ENCODE measurements at regions not wholly inside any gene's neighbourhood (a gene's known extent, or its start where the extent isn't known, plus 50 kb on each side); places are given as distances from the start of the nearest gene placed in this dataset.

- Histone ChIP-seq H3K9me3 (ENCODE audit: control insufficient read depth, insufficient read depth, low read length) (no peaks in the 10 kb centered on the region), H3K4me3 (ENCODE audit: low read depth, low read length) (no peak overlapping the region), H3K27ac (ENCODE audit: low read depth, low read length) (no peak overlapping the region), H3K27me3 (ENCODE audit: control insufficient read depth, insufficient read depth, low read length) (no peaks in the 10 kb centered on the region)
- TF ChIP-seq, protein P1, sequence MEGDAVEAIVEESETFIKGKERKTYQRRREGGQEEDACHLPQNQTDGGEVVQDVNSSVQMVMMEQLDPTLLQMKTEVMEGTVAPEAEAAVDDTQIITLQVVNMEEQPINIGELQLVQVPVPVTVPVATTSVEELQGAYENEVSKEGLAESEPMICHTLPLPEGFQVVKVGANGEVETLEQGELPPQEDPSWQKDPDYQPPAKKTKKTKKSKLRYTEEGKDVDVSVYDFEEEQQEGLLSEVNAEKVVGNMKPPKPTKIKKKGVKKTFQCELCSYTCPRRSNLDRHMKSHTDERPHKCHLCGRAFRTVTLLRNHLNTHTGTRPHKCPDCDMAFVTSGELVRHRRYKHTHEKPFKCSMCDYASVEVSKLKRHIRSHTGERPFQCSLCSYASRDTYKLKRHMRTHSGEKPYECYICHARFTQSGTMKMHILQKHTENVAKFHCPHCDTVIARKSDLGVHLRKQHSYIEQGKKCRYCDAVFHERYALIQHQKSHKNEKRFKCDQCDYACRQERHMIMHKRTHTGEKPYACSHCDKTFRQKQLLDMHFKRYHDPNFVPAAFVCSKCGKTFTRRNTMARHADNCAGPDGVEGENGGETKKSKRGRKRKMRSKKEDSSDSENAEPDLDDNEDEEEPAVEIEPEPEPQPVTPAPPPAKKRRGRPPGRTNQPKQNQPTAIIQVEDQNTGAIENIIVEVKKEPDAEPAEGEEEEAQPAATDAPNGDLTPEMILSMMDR (IDR thresholded peaks at IDR 0.05; ENCODE audit: low read depth, low read length), result no peak
- POLR2A ChIA-PET, result no interaction called here
- no peak for DNase-seq (ENCODE audit: low read depth, low spot score)
- CTCF ChIA-PET, result interaction anchor here (1.1 kb wide), 1 partner anchor 675 kb away, joined by 3 read pairs; no protein-coding TSS in a partner anchor
Observed at GRCh38 chr14:53672526-53672925, 284.1 kb downstream of the BMP4 start.

DNA sequence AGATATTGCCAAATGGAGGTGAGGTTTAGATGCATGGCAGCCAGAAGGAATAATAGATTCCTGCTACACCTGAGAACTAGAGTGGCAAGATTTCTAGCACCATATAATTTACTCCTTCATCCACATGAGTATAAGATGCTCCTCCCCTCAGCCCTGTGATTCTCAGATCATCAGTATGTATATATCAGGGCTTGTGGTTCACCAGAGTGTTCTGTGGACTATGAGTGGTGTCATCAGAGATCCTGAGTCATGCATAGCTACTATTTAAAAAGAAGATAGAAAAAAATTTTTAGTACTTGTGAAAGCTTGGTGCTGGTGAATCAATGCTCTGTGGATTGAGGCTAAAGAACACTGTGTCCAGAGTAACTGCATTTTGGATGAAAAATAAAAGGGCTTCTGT, 285.9 kb downstream of the BMP4 start:
- CTCF ChIA-PET, result no interaction called here
- Histone ChIP-seq H3K9me3 (ENCODE audit: control insufficient read depth, insufficient read depth, low read length) (no peaks in the 10 kb centered on the region), H3K27ac (ENCODE audit: low read depth, low read length) (no peak overlapping the region), H3K27me3 (ENCODE audit: control insufficient read depth, insufficient read depth, low read length) (no peaks in the 10 kb centered on the region), H3K4me3 (ENCODE audit: low read depth, low read length) (no peak overlapping the region)
- TF ChIP-seq, protein P1 (IDR thresholded peaks at IDR 0.05; ENCODE audit: low read depth, low read length), result no peak
- POLR2A ChIA-PET, result no interaction called here
- peak; percentile 21 for DNase-seq (ENCODE audit: low read depth, low spot score)

DNA sequence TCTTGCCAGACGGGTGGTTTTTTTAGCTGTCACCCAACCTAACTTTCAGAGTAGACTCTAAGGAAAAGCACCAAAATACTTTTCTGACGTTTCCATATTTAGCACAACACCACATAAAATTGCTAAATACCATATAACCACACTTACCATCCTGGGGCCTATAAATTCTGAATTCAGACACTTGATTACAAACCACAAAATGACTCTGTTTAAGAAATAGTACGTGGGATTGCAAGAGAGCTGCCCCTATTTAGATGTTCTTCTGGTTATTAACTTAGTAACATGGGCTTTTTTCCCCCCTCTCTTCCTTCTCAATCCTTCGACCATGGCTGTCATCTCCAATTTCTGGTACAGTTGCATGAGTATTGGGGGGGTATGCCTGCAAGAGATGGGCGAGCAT, 287.7 kb downstream of the BMP4 start:
- CTCF ChIA-PET, result no interaction called here
- DNase-seq (ENCODE audit: low read depth, low spot score), result no peak
- TF ChIP-seq, protein P1 (IDR thresholded peaks at IDR 0.05; ENCODE audit: low read depth, low read length), result no peak

GRCh38 chr14:53663709-53664108, 292.9 kb downstream of the BMP4 start:
- Histone ChIP-seq H3K9me3 (ENCODE audit: control insufficient read depth, insufficient read depth, low read length) (no peaks in the 10 kb centered on the region), H3K27me3 (ENCODE audit: control insufficient read depth, insufficient read depth, low read length) (peaks cover 5% of the 10 kb centered on the region), H3K27ac (ENCODE audit: low read depth, low read length) (no peak overlapping the region), H3K4me3 (ENCODE audit: low read depth, low read length) (no peak overlapping the region)
- ChIA-PET CTCF (interaction anchor here (2.1 kb wide), 1 partner anchor 684 kb away, joined by 6 read pairs; no protein-coding TSS in a partner anchor), POLR2A (no interaction called here)
- DNase-seq (ENCODE audit: low read depth, low spot score), result no peak
- TF ChIP-seq, protein P1 (IDR thresholded peaks at IDR 0.05; ENCODE audit: low read depth, low read length), result peak; percentile 38

More for the DNA sequence above, 287.7 kb downstream of the BMP4 start:
- H3K27me3 ChIP-seq (ENCODE audit: control insufficient read depth, insufficient read depth, low read length), result no peaks in the 10 kb centered on the region
- POLR2A ChIA-PET, result no interaction called here
- no peak overlapping the region for H3K4me3 ChIP-seq (ENCODE audit: low read depth, low read length)
- no peaks in the 10 kb centered on the region for H3K9me3 ChIP-seq (ENCODE audit: control insufficient read depth, insufficient read depth, low read length)
- H3K27ac ChIP-seq (ENCODE audit: low read depth, low read length), result no peak overlapping the region

GRCh38 chr14:53655080-53655785, 301.4 kb downstream of the BMP4 start:
- H3K9me3 ChIP-seq (ENCODE audit: control insufficient read depth, insufficient read depth, low read length), result no peaks in the 10 kb centered on the region
- H3K27ac ChIP-seq (ENCODE audit: low read depth, low read length), result no peak overlapping the region
- H3K27me3 ChIP-seq (ENCODE audit: control insufficient read depth, insufficient read depth, low read length), result peaks cover 13% of the 10 kb centered on the region
- ChIA-PET CTCF (no interaction called here), POLR2A (no interaction called here)
- DNase-seq (ENCODE audit: low read depth, low spot score), result no peak
- TF ChIP-seq, protein P1 (IDR thresholded peaks at IDR 0.05; ENCODE audit: low read depth, low read length), result no peak
- H3K4me3 ChIP-seq (ENCODE audit: low read depth, low read length), result no peak overlapping the region
